ENCODE measurements at regions not wholly inside any gene's neighbourhood (a gene's known extent, or its start where the extent isn't known, plus 50 kb on each side); places are given as distances from the start of the nearest gene placed in this dataset.

DNA sequence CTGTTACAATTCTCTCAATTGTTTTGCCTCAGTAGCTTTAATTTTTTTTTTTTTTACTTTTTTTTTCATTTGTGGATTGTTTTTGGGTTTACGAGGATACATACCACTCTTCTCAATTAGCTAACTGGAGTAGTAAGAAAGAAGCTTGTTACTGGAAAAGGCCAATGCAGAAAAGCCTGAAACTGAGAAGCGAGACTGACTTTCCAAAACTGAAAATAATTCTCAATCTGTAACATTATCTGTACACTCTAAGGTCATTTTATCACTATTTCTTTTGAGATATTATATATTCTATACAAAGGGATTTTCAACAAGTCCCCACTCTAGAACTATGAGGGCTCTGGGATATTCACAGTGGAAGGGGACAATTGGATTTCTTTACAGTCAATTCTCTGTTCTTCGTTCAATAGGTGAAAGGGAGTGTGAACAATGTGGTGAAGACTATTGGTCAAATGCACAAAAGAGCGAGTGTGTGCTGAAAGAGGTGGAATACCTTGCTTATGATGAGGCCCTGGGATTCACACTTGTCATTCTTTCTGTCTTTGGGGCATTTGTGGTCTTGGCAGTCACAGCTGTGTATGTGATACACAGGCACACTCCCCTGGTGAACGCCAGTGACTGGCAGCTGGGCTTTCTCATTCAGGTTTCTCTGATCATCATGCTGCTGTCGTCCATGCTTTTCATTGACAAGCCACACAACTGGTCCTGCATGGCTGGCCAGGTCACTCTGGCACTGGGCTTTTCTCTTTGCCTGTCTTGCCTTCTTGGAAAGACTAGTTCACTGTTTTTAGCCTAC, 83.9 kb upstream of the KCNAB1 start:
- TF ChIP-seq CTCF (IDR thresholded peaks at IDR 0.05) (no peak), POLR2A (IDR thresholded peaks at IDR 0.05) (no peak), EP300 (IDR thresholded peaks at IDR 0.05) (no peak)
